T-cell (primary cell): ENCODE measurements at regions not wholly inside any gene's neighbourhood (a gene's known extent, or its start where the extent isn't known, plus 50 kb on each side); places are given as distances from the start of the nearest gene placed in this dataset.

Source experiments
- ATAC-seq, 4 experiments: fragments of 200-7000 bp in 3 of 4; fragments of 150-1000 bp in 1 of 4; cut with Tn5 transposase; replicated peaks in 1 of 4; 1 replicate in 3 of 4; 2 replicates in 1 of 4; pipeline ENCODE4 v1.10.0; 2021; ENCODE audit warnings: moderate library complexity in 3 of 4, mild to moderate bottlenecking in 2 of 4, moderate number of reproducible peaks in 1 of 4
- CTCF ChIA-PET, 2 donors: fragments of 300-600 bp; sonication (Branson Sonifier 250); formaldehyde crosslinking; loops; one replicate each; lab custom pipeline; 2022; ENCODE audit warnings: antibody characterized with exemption in 2 of 2; lab: Charles Lee
- POLR2A ChIA-PET, 2 donors: fragments of 300-600 bp; sonication (Branson Sonifier 250); formaldehyde crosslinking; loops; one replicate each; lab custom pipeline; 2022; ENCODE audit warnings: antibody characterized with exemption in 2 of 2; lab: Charles Lee
- DNase-seq, 35 experiments: peaks; one replicate each; pipeline versions ENCODE4 v3.0.0 to v3.0.0-alpha.2; 2013 to 2023
- H3K27ac ChIP-seq: one replicate; pipeline ENCODE4 v1.5.1; 2013; ENCODE audit warnings: low read length
- H3K27me3 ChIP-seq, 2 experiments: replicated peaks in 1 of 2; 1 replicate in 1 of 2; 2 replicates in 1 of 2; pipeline versions ENCODE4 v1.6.1 to v1.7.0; 2013; ENCODE audit warnings: low read length in 1 of 2, mixed read lengths in 1 of 2; ENCODE audit not compliant: control insufficient read depth in 2 of 2, insufficient read depth in 2 of 2; ENCODE audit errors: extremely low read depth in 1 of 2
- H3K36me3 ChIP-seq, 2 donors: 1 replicate in 1 of 2; 2 replicates in 1 of 2; pipeline versions ENCODE4 v1.6.1 to v1.7.0; 2013; ENCODE audit warnings: low read length in 1 of 2; ENCODE audit not compliant: control insufficient read depth in 2 of 2, insufficient read depth in 1 of 2; ENCODE audit errors: extremely low read depth in 1 of 2
- H3K4me1 ChIP-seq, 2 experiments: 1 replicate in 1 of 2; 2 replicates in 1 of 2; pipeline versions ENCODE4 v1.6.1 to v1.7.0; 2013; ENCODE audit warnings: low read length in 2 of 2, mixed read lengths in 1 of 2; ENCODE audit not compliant: insufficient read depth in 2 of 2, control insufficient read depth in 1 of 2; ENCODE audit errors: extremely low read depth in 1 of 2
- H3K4me3 ChIP-seq, 2 donors: 1 replicate in 1 of 2; 2 replicates in 1 of 2; pipeline versions ENCODE4 v1.5.1 to v1.7.0; 2013; ENCODE audit warnings: mild to moderate bottlenecking in 2 of 2, low read length in 1 of 2, moderate library complexity in 1 of 2; ENCODE audit not compliant: control insufficient read depth in 1 of 2; ENCODE audit errors: extremely low read depth in 1 of 2
- H3K9me3 ChIP-seq: 2 replicates; pipeline ENCODE4 v1.7.0; 2013
- H3K27ac Mint-ChIP-seq, 2 donors: one replicate each; pipeline ENCODE4 v1.8.0; 2020 to 2021; ENCODE audit warnings: mild to moderate bottlenecking in 2 of 2, mixed read lengths in 2 of 2
- H3K27me3 Mint-ChIP-seq, 2 donors: one replicate each; pipeline ENCODE4 v1.8.0; 2021 to 2022; ENCODE audit warnings: mixed read lengths in 2 of 2
- H3K36me3 Mint-ChIP-seq: one replicate; pipeline ENCODE4 v1.8.0; 2021; ENCODE audit warnings: mixed read lengths
- H3K4me1 Mint-ChIP-seq, 3 donors: one replicate each; pipeline ENCODE4 v1.8.0; 2020 to 2022; ENCODE audit warnings: mixed read lengths in 3 of 3, mild to moderate bottlenecking in 1 of 3
- H3K4me3 Mint-ChIP-seq, 3 donors: one replicate each; pipeline ENCODE4 v1.8.0; 2020 to 2022; ENCODE audit warnings: mild to moderate bottlenecking in 3 of 3, mixed read lengths in 3 of 3, moderate library complexity in 3 of 3
- H3K9me3 Mint-ChIP-seq, 3 donors: one replicate each; pipeline ENCODE4 v1.8.0; 2020 to 2022; ENCODE audit warnings: mixed read lengths in 3 of 3
- WGBS: methylation state at CpG from one replicate; pipeline ENCODE4 v1.1.5; 2013; ENCODE audit warnings: missing lambda C conversion rate; ENCODE audit not compliant: insufficient coverage; 5-methylcytosine and 5-hydroxymethylcytosine counted together

DNA sequence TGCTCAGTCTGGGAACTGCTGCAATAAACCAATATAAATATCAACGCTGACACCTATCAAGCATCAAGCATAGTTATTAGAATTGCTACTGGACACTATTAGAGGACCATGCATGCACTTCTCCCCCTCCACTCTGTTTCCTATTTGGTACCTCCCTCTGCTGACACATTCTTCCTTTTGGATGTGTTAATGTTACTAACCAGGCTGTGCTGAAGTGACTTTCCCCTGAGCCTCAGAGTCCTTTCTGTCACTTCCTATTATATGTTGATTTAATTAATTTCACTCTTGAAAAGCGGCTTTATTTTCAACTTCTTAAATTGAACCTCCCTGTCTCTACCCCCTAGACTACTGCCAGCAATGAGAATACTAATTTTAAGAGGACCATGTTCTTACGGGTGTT lies 379.1 kb downstream of the MCTP2 start:
- no peak overlapping the region for H3K4me3 Mint-ChIP-seq
- H3K36me3 Mint-ChIP-seq, result no peaks in the 10 kb centered on the region
- peaks cover 0 to 6% of the 10 kb centered on the region in 2 experiments for H3K4me1 ChIP-seq

DNA sequence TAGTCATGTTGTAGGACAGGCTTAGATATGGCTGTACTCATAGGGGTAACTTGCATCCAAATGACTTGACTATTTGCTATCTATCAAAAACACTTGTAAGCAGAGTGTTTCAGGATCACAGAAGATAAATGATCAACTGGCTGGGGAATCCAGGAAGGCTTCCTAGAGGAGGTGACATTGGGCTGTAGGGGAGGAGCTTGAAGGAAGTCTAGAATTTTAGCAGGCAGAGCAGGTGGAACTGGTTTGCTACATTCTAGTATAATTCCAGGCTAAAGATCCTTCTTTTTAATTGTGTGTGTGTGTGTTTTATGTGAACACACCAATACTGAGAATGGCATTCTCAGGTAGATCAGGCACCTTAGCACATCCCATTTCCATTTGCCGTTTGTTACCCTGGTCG lies 380.3 kb downstream of the MCTP2 start:
- no peak overlapping the region for H3K4me3 ChIP-seq
- no peaks in the 10 kb centered on the region for H3K9me3 ChIP-seq
- H3K27ac ChIP-seq, result no peak overlapping the region
- H3K27me3 ChIP-seq, result peaks cover 2 to 8% of the 10 kb centered on the region in 2 experiments
- POLR2A ChIA-PET, result no interaction called here
- CTCF ChIA-PET, result no interaction called here
- peaks cover 21 to 32% of the 10 kb centered on the region in 2 donors for H3K27me3 Mint-ChIP-seq
- H3K36me3 Mint-ChIP-seq, result no peaks in the 10 kb centered on the region
- no peak for DNase-seq
- 92% methylated on average over 2 of the region's 2 CpGs for WGBS
- ATAC-seq, result no peak
- H3K9me3 Mint-ChIP-seq, result peaks cover 0 to 3% (median 0%) of the 10 kb centered on the region in 3 donors
- H3K27ac Mint-ChIP-seq, result no peak overlapping the region
- no peak overlapping the region for H3K4me3 Mint-ChIP-seq
- no peaks in the 10 kb centered on the region for H3K36me3 ChIP-seq
- H3K4me1 Mint-ChIP-seq, result peaks cover 10 to 15% (median 11%) of the 10 kb centered on the region in 3 donors
- H3K4me1 ChIP-seq, result peaks cover 0 to 6% of the 10 kb centered on the region in 2 experiments

More for the DNA sequence above, 379.1 kb downstream of the MCTP2 start:
- Mint-ChIP-seq H3K9me3 (peaks cover 0 to 1% (median 0%) of the 10 kb centered on the region in 3 donors), H3K27me3 (peaks cover 31 to 34% of the 10 kb centered on the region in 2 donors), H3K27ac (no peak overlapping the region), H3K4me1 (peaks cover 11 to 17% (median 14%) of the 10 kb centered on the region in 3 donors)
- H3K36me3 ChIP-seq, result no peaks in the 10 kb centered on the region
- H3K27me3 ChIP-seq, result peaks cover 2 to 8% of the 10 kb centered on the region in 2 experiments
- no CpG with 5 or more reads among the region's 3 CpGs for WGBS
- no peak overlapping the region for H3K27ac ChIP-seq
- CTCF ChIA-PET, result no interaction called here
- no peaks in the 10 kb centered on the region for H3K9me3 ChIP-seq
- H3K4me3 ChIP-seq, result no peak overlapping the region
- POLR2A ChIA-PET, result no interaction called here
- ATAC-seq (no peak), DNase-seq (no peak)

DNA sequence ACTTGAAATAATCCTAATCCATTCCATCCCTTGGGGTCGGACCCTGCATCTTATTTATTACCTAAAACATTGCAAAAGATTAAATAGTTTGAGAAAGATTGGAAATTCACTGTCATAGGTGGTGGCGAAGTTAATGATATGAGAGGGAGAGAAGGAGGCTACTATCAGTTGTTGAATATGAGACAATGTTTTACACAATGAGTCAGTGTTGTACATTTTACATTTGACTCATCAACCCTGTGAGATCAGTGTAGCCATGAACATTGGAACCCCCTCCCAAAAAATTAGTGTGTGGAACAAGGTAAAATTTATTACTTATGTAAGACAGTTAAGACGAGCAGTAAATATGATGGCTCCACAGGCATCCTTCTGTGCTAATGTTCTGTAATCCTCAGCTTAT lies 384.3 kb downstream of the MCTP2 start:
- DNase-seq (no peak), ATAC-seq (no peak)
- ChIA-PET CTCF (no interaction called here), POLR2A (no interaction called here)
- Histone ChIP-seq H3K36me3 (no peaks in the 10 kb centered on the region), H3K27ac (no peak overlapping the region), H3K9me3 (no peaks in the 10 kb centered on the region), H3K4me1 (no peaks in the 10 kb centered on the region), H3K4me3 (no peak overlapping the region), H3K27me3 (peaks cover 6 to 11% of the 10 kb centered on the region in 2 experiments)
- WGBS, result no CpG with 5 or more reads among the region's 3 CpGs
- Mint-ChIP-seq H3K36me3 (no peaks in the 10 kb centered on the region), H3K4me3 (no peak overlapping the region), H3K27me3 (peaks cover 13 to 22% of the 10 kb centered on the region in 2 donors), H3K27ac (no peak overlapping the region), H3K4me1 (peaks cover 0 to 1% (median 0%) of the 10 kb centered on the region in 3 donors), H3K9me3 (peaks cover 0 to 4% (median 3%) of the 10 kb centered on the region in 3 donors)

DNA sequence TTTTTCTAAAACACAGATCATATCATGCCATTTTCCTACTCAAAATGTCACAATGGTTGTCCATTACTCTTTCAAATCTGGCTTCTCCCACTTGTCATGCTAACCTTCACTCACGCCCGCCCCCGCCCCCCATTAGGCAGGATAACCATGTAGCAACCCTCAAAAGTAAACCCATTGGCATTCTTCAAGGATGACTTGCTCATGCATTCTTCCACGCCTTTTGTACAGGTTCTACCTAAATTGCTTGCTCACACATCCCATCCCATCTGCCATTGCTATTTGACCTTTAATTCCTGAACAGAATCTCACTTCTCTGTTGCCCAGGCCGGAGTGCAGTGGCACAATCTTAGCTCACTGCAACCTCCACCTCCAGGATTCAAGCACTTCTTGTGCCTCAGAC lies 389.3 kb downstream of the MCTP2 start:
- ChIA-PET CTCF (no interaction called here), POLR2A (no interaction called here)
- no peak overlapping the region for H3K4me3 Mint-ChIP-seq
- no peaks in the 10 kb centered on the region for H3K4me1 ChIP-seq
- peaks cover 2 to 9% of the 10 kb centered on the region in 2 donors for H3K27me3 Mint-ChIP-seq
- H3K27me3 ChIP-seq, result peaks cover 3 to 6% of the 10 kb centered on the region in 2 experiments
- DNase-seq (no peak), ATAC-seq (no peak)
- H3K4me3 ChIP-seq, result no peak overlapping the region
- no peak overlapping the region for H3K27ac ChIP-seq
- H3K36me3 ChIP-seq, result no peaks in the 10 kb centered on the region
- WGBS, result 85% methylated on average over 5 of the region's 5 CpGs
- H3K4me1 Mint-ChIP-seq, result no peaks in the 10 kb centered on the region
- no peaks in the 10 kb centered on the region for H3K9me3 ChIP-seq
- H3K27ac Mint-ChIP-seq, result no peak overlapping the region
- no peaks in the 10 kb centered on the region for H3K36me3 Mint-ChIP-seq
- peaks cover 0 to 4% (median under 1%) of the 10 kb centered on the region in 3 donors for H3K9me3 Mint-ChIP-seq

DNA sequence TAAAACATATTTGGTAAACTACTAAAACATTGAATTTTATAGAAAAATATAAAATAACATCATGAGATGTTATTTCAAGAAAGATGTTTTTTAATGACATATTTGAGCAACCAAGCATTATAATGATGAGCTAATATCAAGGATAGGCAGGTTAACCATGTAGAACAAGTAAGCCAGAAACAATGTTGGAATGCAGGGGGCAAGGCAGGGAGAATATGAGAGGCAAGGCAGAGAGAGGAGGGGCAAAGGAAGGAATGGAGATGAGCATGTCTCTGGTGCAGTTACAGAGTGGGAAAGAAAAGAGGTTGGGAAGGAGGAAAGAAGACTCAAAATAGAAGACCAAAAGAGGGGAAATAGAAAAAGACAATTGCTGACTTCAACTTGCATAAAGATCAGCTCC lies 390.4 kb downstream of the MCTP2 start:
- no peaks in the 10 kb centered on the region for H3K36me3 ChIP-seq
- CTCF ChIA-PET, result no interaction called here

DNA sequence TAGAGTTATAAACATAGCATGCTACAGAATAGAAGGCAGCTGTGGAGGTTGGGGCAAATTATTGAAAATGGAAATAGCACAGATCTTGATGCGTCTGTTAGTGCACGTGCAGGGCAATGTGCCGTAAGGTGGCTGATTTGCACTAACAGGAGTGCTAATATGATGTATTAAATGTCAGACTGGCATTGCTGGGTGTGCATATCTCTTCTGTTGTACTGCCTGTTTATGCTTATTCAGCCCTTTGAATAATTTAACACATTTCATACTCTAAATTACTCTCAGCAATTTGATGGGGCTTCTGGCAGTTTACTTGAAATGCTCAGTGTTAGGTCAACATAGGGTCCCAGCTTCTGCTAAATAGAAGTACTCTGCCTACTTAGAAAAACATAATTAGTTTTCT lies 395.6 kb downstream of the MCTP2 start:
- Histone ChIP-seq H3K4me3 (no peak overlapping the region), H3K27me3 (peaks cover 2 to 7% of the 10 kb centered on the region in 2 experiments), H3K27ac (no peak overlapping the region), H3K9me3 (no peaks in the 10 kb centered on the region), H3K36me3 (no peaks in the 10 kb centered on the region), H3K4me1 (peaks cover 0 to 5% of the 10 kb centered on the region in 2 experiments)
- 80% methylated on average over 1 of the region's 3 CpGs for WGBS
- no peak for DNase-seq
- ATAC-seq, result no peak
- ChIA-PET POLR2A (no interaction called here), CTCF (no interaction called here)
- Mint-ChIP-seq H3K4me3 (no peak overlapping the region), H3K9me3 (no peaks in the 10 kb centered on the region), H3K27me3 (peaks cover 3% of the 10 kb centered on the region in 2 donors), H3K4me1 (peaks cover 5 to 7% (median 7%) of the 10 kb centered on the region in 3 donors), H3K36me3 (no peaks in the 10 kb centered on the region), H3K27ac (no peak overlapping the region)

More for the DNA sequence above, 390.4 kb downstream of the MCTP2 start:
- Histone ChIP-seq H3K27ac (no peak overlapping the region), H3K4me3 (no peak overlapping the region), H3K4me1 (no peaks in the 10 kb centered on the region), H3K9me3 (no peaks in the 10 kb centered on the region), H3K27me3 (peaks cover 6 to 7% of the 10 kb centered on the region in 2 experiments)
- H3K4me1 Mint-ChIP-seq, result no peaks in the 10 kb centered on the region
- no peak for DNase-seq
- POLR2A ChIA-PET, result no interaction called here
- no peak for ATAC-seq
- peaks cover 0 to 4% (median 0%) of the 10 kb centered on the region in 3 donors for H3K9me3 Mint-ChIP-seq
- no peaks in the 10 kb centered on the region for H3K36me3 Mint-ChIP-seq
- H3K27me3 Mint-ChIP-seq, result peaks cover 2 to 9% of the 10 kb centered on the region in 2 donors
- H3K4me3 Mint-ChIP-seq, result no peak overlapping the region
- H3K27ac Mint-ChIP-seq, result no peak overlapping the region

DNA sequence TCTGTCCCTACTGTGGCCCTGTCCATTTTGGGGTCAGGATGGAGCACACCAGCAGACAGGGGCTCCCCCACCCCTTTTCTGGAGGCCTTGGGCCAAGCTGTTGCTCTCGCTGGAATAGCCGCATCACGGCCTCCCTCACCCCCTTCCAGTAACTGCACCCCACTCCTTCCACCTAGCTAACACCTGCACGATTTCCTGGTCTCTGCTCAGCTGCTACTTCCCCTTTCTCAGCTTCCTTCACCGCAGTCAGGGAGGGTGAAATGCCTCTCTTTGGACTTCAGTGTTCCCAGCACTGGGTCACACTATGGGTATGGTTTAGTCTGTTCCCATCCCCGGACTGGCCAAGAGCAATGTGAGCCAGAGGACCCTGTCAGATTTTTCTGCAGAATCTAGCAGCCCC lies 400.2 kb downstream of the MCTP2 start:
- H3K36me3 Mint-ChIP-seq, result no peaks in the 10 kb centered on the region
- Histone ChIP-seq H3K9me3 (no peaks in the 10 kb centered on the region), H3K27ac (no peak overlapping the region), H3K4me1 (peaks cover 0 to 5% of the 10 kb centered on the region in 2 experiments), H3K36me3 (no peaks in the 10 kb centered on the region), H3K4me3 (no peak overlapping the region), H3K27me3 (peaks cover 0 to 7% of the 10 kb centered on the region in 2 experiments)
- ChIA-PET POLR2A (no interaction called here), CTCF (no interaction called here)
- peaks cover 17 to 21% of the 10 kb centered on the region in 2 donors for H3K27me3 Mint-ChIP-seq
- peaks cover 6 to 12% (median 11%) of the 10 kb centered on the region in 3 donors for H3K4me1 Mint-ChIP-seq
- H3K4me3 Mint-ChIP-seq, result peak overlapping the region in 1 of 3 donors; percentile 31
- WGBS, result 25% methylated on average over 2 of the region's 6 CpGs
- no peak overlapping the region for H3K27ac Mint-ChIP-seq
- DNase-seq (no peak), ATAC-seq (no peak)
- no peaks in the 10 kb centered on the region for H3K9me3 Mint-ChIP-seq
